ENCODE measurements at regions not wholly inside any gene's neighbourhood (a gene's known extent, or its start where the extent isn't known, plus 50 kb on each side); places are given as distances from the start of the nearest gene placed in this dataset.

- TF ChIP-seq USF2 (IDR thresholded peaks at IDR 0.05; ENCODE audit: low read depth, low read length) (no peak), USF2 (CRISPR knock-in tag; IDR thresholded peaks at IDR 0.05; ENCODE audit: borderline replicate concordance) (no peak), ZNF574 (CRISPR knock-in tag; IDR thresholded peaks at IDR 0.05) (no peak), ZNF713 (CRISPR knock-in tag; IDR thresholded peaks at IDR 0.05) (no peak), NFYC (CRISPR knock-in tag; IDR thresholded peaks at IDR 0.05) (no peak), MLX (CRISPR knock-in tag; IDR thresholded peaks at IDR 0.05) (no peak), GABPA (IDR thresholded peaks at IDR 0.05; ENCODE audit: low read depth, low read length) (no peak), GABPA (CRISPR knock-in tag; IDR thresholded peaks at IDR 0.05; ENCODE audit: low read depth) (no peak), FOXO4 (CRISPR knock-in tag; conservative IDR thresholded peaks at IDR 0.05) (no peak), E2F1 (CRISPR knock-in tag; IDR thresholded peaks at IDR 0.05) (no peak), KDM2A (CRISPR knock-in tag; IDR thresholded peaks at IDR 0.05; ENCODE audit: borderline replicate concordance, low read depth) (no peak)
These were observed 221.2 kb upstream of the LINGO1 start (continued) for GRCh38 chr15:77853910-77854309.
